MG63 (cell line): ENCODE measurements at regions not wholly inside any gene's neighbourhood (a gene's known extent, or its start where the extent isn't known, plus 50 kb on each side); places are given as distances from the start of the nearest gene placed in this dataset.
A peak's percentile ranks its signal among the peaks of the same experiment; 100 is the strongest.

Experiments
- DNase-seq: peaks from one replicate; pipeline ENCODE4 v3.0.0-alpha.2; 2020
- H3K27me3 ChIP-seq: fragments of 250-450 bp; sonication (Bioruptor Pico); 2 replicates; pipeline ENCODE4 v1.5.1; 2020; ENCODE audit warnings: mild to moderate bottlenecking, moderate library complexity
- H3K36me3 ChIP-seq: fragments of 250-450 bp; sonication (Bioruptor Pico); 2 replicates; pipeline ENCODE4 v1.5.1; 2020; ENCODE audit warnings: mild to moderate bottlenecking, moderate library complexity
- H3K4me3 ChIP-seq: fragments of 250-450 bp; sonication (Bioruptor Pico); 2 replicates; pipeline ENCODE4 v1.5.1; 2020; ENCODE audit warnings: mild to moderate bottlenecking, moderate library complexity
- H3K9me3 ChIP-seq: fragments of 250-450 bp; sonication (Bioruptor Pico); 2 replicates; pipeline ENCODE4 v1.5.1; 2020; ENCODE audit warnings: mild to moderate bottlenecking, moderate library complexity

GRCh38 chr19:29105629-29106292 lies 107.2 kb downstream of the UQCRFS1 start:
- peaks cover 12% of the 10 kb centered on the region for H3K9me3 ChIP-seq
- H3K27me3 ChIP-seq, result peaks cover 5% of the 10 kb centered on the region; the same call in 1 of the 2 replicates
- H3K4me3 ChIP-seq, result no peak overlapping the region
- no peaks in the 10 kb centered on the region for H3K36me3 ChIP-seq
- DNase-seq, result no peak

GRCh38 chr19:29104605-29105241 lies 108.2 kb downstream of the UQCRFS1 start:
- H3K4me3 ChIP-seq, result no peak overlapping the region
- DNase-seq, result no peak
- H3K36me3 ChIP-seq, result no peaks in the 10 kb centered on the region
- H3K9me3 ChIP-seq, result peaks cover 22% of the 10 kb centered on the region
- H3K27me3 ChIP-seq, result 0 out of 2 replicates have a peak, but pooled peaks cover 2% of the 10 kb centered on the region

- H3K27me3 ChIP-seq, result 0 out of 2 replicates have a peak, but pooled peaks cover 2% of the 10 kb centered on the region
- peaks cover 25% of the 10 kb centered on the region for H3K9me3 ChIP-seq
- no peak overlapping the region for H3K4me3 ChIP-seq
- no peaks in the 10 kb centered on the region for H3K36me3 ChIP-seq
- DNase-seq, result peak; percentile 98
Measured at GRCh38 chr19:29098863-29099481, 114.0 kb downstream of the UQCRFS1 start.

GRCh38 chr19:29098091-29098490 lies 114.9 kb downstream of the UQCRFS1 start:
- DNase-seq, result no peak
- Histone ChIP-seq H3K27me3 (0 out of 2 replicates have a peak, but pooled peaks cover 2% of the 10 kb centered on the region), H3K9me3 (peaks cover 25% of the 10 kb centered on the region), H3K4me3 (no peak overlapping the region), H3K36me3 (no peaks in the 10 kb centered on the region)

- DNase-seq, result no peak
- Histone ChIP-seq H3K36me3 (no peaks in the 10 kb centered on the region), H3K9me3 (peaks cover 21% of the 10 kb centered on the region), H3K27me3 (0 out of 2 replicates have a peak, but pooled peaks cover 2% of the 10 kb centered on the region), H3K4me3 (no peak overlapping the region)
Measured at GRCh38 chr19:29096896-29097295, 116.1 kb downstream of the UQCRFS1 start.

- Histone ChIP-seq H3K4me3 (no peak overlapping the region), H3K9me3 (no peaks in the 10 kb centered on the region), H3K27me3 (no peaks in the 10 kb centered on the region), H3K36me3 (no peaks in the 10 kb centered on the region)
- DNase-seq, result no peak
Measured at GRCh38 chr19:29093553-29093908, 119.4 kb downstream of the UQCRFS1 start.

GRCh38 chr19:29092712-29093552 lies 120.0 kb downstream of the UQCRFS1 start:
- no peaks in the 10 kb centered on the region for H3K9me3 ChIP-seq
- no peak for DNase-seq
- no peaks in the 10 kb centered on the region for H3K36me3 ChIP-seq
- no peak overlapping the region for H3K4me3 ChIP-seq
- H3K27me3 ChIP-seq, result no peaks in the 10 kb centered on the region

- Histone ChIP-seq H3K36me3 (no peaks in the 10 kb centered on the region), H3K27me3 (no peaks in the 10 kb centered on the region), H3K4me3 (no peak overlapping the region), H3K9me3 (no peaks in the 10 kb centered on the region)
- DNase-seq, result no peak
Measured at GRCh38 chr19:29090783-29091526, 122.0 kb downstream of the UQCRFS1 start.

GRCh38 chr19:29089315-29089870 lies 123.6 kb downstream of the UQCRFS1 start:
- H3K4me3 ChIP-seq, result no peak overlapping the region
- no peaks in the 10 kb centered on the region for H3K36me3 ChIP-seq
- no peaks in the 10 kb centered on the region for H3K27me3 ChIP-seq
- no peak for DNase-seq
- H3K9me3 ChIP-seq, result no peaks in the 10 kb centered on the region

GRCh38 chr19:29088761-29089160 lies 124.2 kb downstream of the UQCRFS1 start:
- Histone ChIP-seq H3K36me3 (no peaks in the 10 kb centered on the region), H3K9me3 (no peaks in the 10 kb centered on the region), H3K27me3 (peaks cover under 1% of the 10 kb centered on the region), H3K4me3 (no peak overlapping the region)
- no peak for DNase-seq

GRCh38 chr19:29086646-29087045 lies 126.3 kb downstream of the UQCRFS1 start:
- Histone ChIP-seq H3K36me3 (no peaks in the 10 kb centered on the region), H3K27me3 (peaks cover 9% of the 10 kb centered on the region), H3K9me3 (no peaks in the 10 kb centered on the region), H3K4me3 (no peak overlapping the region)
- no peak for DNase-seq

- no peak overlapping the region for H3K4me3 ChIP-seq
- peaks cover 9% of the 10 kb centered on the region for H3K27me3 ChIP-seq
- H3K36me3 ChIP-seq, result no peaks in the 10 kb centered on the region
- no peak for DNase-seq
- no peaks in the 10 kb centered on the region for H3K9me3 ChIP-seq
Measured at GRCh38 chr19:29086182-29086581, 126.8 kb downstream of the UQCRFS1 start.

- no peak for DNase-seq
- Histone ChIP-seq H3K9me3 (no peaks in the 10 kb centered on the region), H3K27me3 (peaks cover 9% of the 10 kb centered on the region), H3K4me3 (no peak overlapping the region), H3K36me3 (no peaks in the 10 kb centered on the region)
Measured at GRCh38 chr19:29085630-29086029, 127.3 kb downstream of the UQCRFS1 start.

- H3K4me3 ChIP-seq, result no peak overlapping the region
- DNase-seq, result no peak
- no peaks in the 10 kb centered on the region for H3K9me3 ChIP-seq
- peaks cover 11% of the 10 kb centered on the region for H3K27me3 ChIP-seq
- no peaks in the 10 kb centered on the region for H3K36me3 ChIP-seq
Measured at GRCh38 chr19:29085206-29085605, 127.7 kb downstream of the UQCRFS1 start.

- peak; percentile 56 for DNase-seq
- H3K9me3 ChIP-seq, result no peaks in the 10 kb centered on the region
- H3K27me3 ChIP-seq, result peaks cover 17% of the 10 kb centered on the region
- H3K36me3 ChIP-seq, result no peaks in the 10 kb centered on the region
- no peak overlapping the region for H3K4me3 ChIP-seq
Measured at GRCh38 chr19:29084266-29084665, 128.7 kb downstream of the UQCRFS1 start.

- H3K36me3 ChIP-seq, result no peaks in the 10 kb centered on the region
Measured at GRCh38 chr19:29083863-29084262, 129.1 kb downstream of the UQCRFS1 start.

More at GRCh38 chr19:29083863-29084262, 129.1 kb downstream of the UQCRFS1 start:
- peaks cover 17% of the 10 kb centered on the region for H3K27me3 ChIP-seq
- no peak for DNase-seq
- H3K4me3 ChIP-seq, result no peak overlapping the region
- no peaks in the 10 kb centered on the region for H3K9me3 ChIP-seq
